HCT116 (cell line): ENCODE measurements at regions not wholly inside any gene's neighbourhood (a gene's known extent, or its start where the extent isn't known, plus 50 kb on each side); places are given as distances from the start of the nearest gene placed in this dataset.

Source experiments
- ATAC-seq: fragments of 200-7000 bp; cut with Tn5 transposase; 2 replicates; pipeline ENCODE4 v1.9.1; 2020; ENCODE audit warnings: mild to moderate bottlenecking, moderate library complexity
- BruUV-seq: library from RNA; stranded (reverse); fragments of 400-500 nt; replicated peaks from 2 replicates; lab custom pipeline; 2021; lab: Mats Ljungman, UMichigan
- CTCF ChIA-PET: fragments of 300-600 bp; sonication (Branson Sonifier 250); formaldehyde crosslinking; loops from one replicate; lab custom pipeline; 2021; ENCODE audit warnings: antibody characterized with exemption; lab: Charles Lee
- POLR2A ChIA-PET: fragments of 300-600, 350-600 bp; sonication (Branson Sonifier 250); formaldehyde crosslinking; loops from one replicate; lab custom pipeline; 2021; ENCODE audit warnings: antibody characterized with exemption; lab: Charles Lee
- RAD21 ChIA-PET, 2 experiments: fragments of 300-600 bp; sonication (Branson Sonifier 250); formaldehyde crosslinking; loops; one replicate each; lab custom pipeline; 2023; ENCODE audit warnings: low total read pairs in 2 of 2; ENCODE audit not compliant: uncharacterized antibody in 2 of 2, unreplicated experiment in 2 of 2, low non-redundant PET in 1 of 2; lab: Charles Lee
- DNase-seq: peaks from one replicate; pipeline ENCODE4 v3.0.0-alpha.2; 2010; ENCODE audit warnings: low read depth, low spot score
- H2AFZ ChIP-seq: fragments of 200-600 bp; shearing (Covaris generic), sonication (generic); 2 replicates; pipeline ENCODE4 v1.6.1; 2017; ENCODE audit warnings: low read depth, mixed run types, mixed read lengths, antibody characterized with exemption, low read length; ENCODE audit not compliant: poor library complexity, severe bottlenecking
- H3K27ac ChIP-seq: 2 replicates; pipeline ENCODE4 v1.5.1; 2012; ENCODE audit warnings: low read depth, low read length
- H3K27me3 ChIP-seq: fragments of 200-600 bp; sonication (generic); 2 replicates; pipeline ENCODE4 v1.6.1; 2016; ENCODE audit warnings: mixed run types, low read length, mixed read lengths; ENCODE audit not compliant: insufficient read depth
- H3K36me3 ChIP-seq, 2 experiments: fragments of 200-500 bp in 1 of 2; fragments of 200-600 bp in 1 of 2; sonication (Bioruptor generic) in 1 of 2; sonication (generic) in 1 of 2; 2 replicates each; pipeline versions ENCODE4 v1.5.1 to v1.6.1; 2014 to 2016; ENCODE audit warnings: low read length in 2 of 2, inconsistent platforms in 1 of 2, mixed read lengths in 1 of 2, mixed run types in 1 of 2; ENCODE audit not compliant: insufficient read depth in 2 of 2, control insufficient read depth in 1 of 2
- H3K4me1 ChIP-seq, 2 experiments: fragments of 200-600 bp in 1 of 2; sonication (generic) in 1 of 2; 2 replicates each; pipeline versions ENCODE4 v1.5.1 to v1.6.1; 2012 to 2017; ENCODE audit warnings: low read length in 2 of 2, inconsistent platforms in 1 of 2, mild to moderate bottlenecking in 1 of 2, mixed read lengths in 1 of 2, mixed run types in 1 of 2, moderate library complexity in 1 of 2; ENCODE audit not compliant: insufficient read depth in 2 of 2, control insufficient read depth in 1 of 2
- H3K4me2 ChIP-seq: fragments of 200-600 bp; sonication (generic); 2 replicates; pipeline ENCODE4 v1.6.1; 2017; ENCODE audit warnings: mixed run types, low read length, mixed read lengths
- H3K4me3 ChIP-seq, 2 experiments: fragments of 200-600 bp in 1 of 2; sonication (generic) in 1 of 2; replicated peaks in 1 of 2; 2 replicates each; pipeline ENCODE4 v1.5.1; 2011 to 2016; ENCODE audit warnings: low read length in 2 of 2, control low read depth in 1 of 2, low read depth in 1 of 2, mild to moderate bottlenecking in 1 of 2, mixed read lengths in 1 of 2, mixed run types in 1 of 2
- H3K79me2 ChIP-seq: fragments of 200-600 bp; sonication (generic); 2 replicates; pipeline ENCODE4 v1.6.1; 2017; ENCODE audit warnings: mild to moderate bottlenecking, mixed run types, low read length, moderate library complexity, mixed read lengths; ENCODE audit not compliant: insufficient read depth
- H3K9ac ChIP-seq: fragments of 200-600 bp; sonication (generic); 2 replicates; pipeline ENCODE4 v1.6.1; 2016; ENCODE audit warnings: low read length, mixed read lengths
- H3K9me2 ChIP-seq: fragments of 200-600 bp; sonication (generic), shearing (Covaris generic); 2 replicates; pipeline ENCODE4 v1.6.1; 2017; ENCODE audit warnings: mixed run types, mild to moderate bottlenecking, moderate library complexity; ENCODE audit not compliant: insufficient read depth
- H3K9me3 ChIP-seq, 2 experiments: fragments of 200-500 bp in 1 of 2; fragments of 200-600 bp in 1 of 2; sonication (Bioruptor generic) in 1 of 2; sonication (generic) in 1 of 2; 2 replicates each; pipeline ENCODE4 v1.6.1; 2014 to 2017; ENCODE audit warnings: low read length in 2 of 2, mixed read lengths in 2 of 2, inconsistent platforms in 1 of 2, low read depth in 1 of 2, mild to moderate bottlenecking in 1 of 2, mixed run types in 1 of 2, moderate library complexity in 1 of 2; ENCODE audit not compliant: control insufficient read depth in 1 of 2, insufficient read depth in 1 of 2
- H4K20me1 ChIP-seq: fragments of 200-600 bp; sonication (generic), shearing (Covaris generic); 2 replicates; pipeline ENCODE4 v1.6.1; 2017; ENCODE audit warnings: mixed run types, mild to moderate bottlenecking, moderate library complexity; ENCODE audit not compliant: insufficient read depth
- CEBPB ChIP-seq: IDR thresholded peaks from 2 replicates; pipeline ENCODE4 v1.6.1; 2012; ENCODE audit warnings: low read depth
- EGR1 ChIP-seq: IDR thresholded peaks from 2 replicates; pipeline ENCODE4 v1.6.1; 2012; ENCODE audit warnings: low read depth
- ELF1 ChIP-seq: IDR thresholded peaks from 2 replicates; pipeline ENCODE4 v1.6.1; 2012; ENCODE audit warnings: low read depth, borderline replicate concordance
- POLR2AphosphoS5 ChIP-seq: IDR thresholded peaks from 2 replicates; pipeline ENCODE4 v1.6.1; 2011; ENCODE audit warnings: mild to moderate bottlenecking, low read depth, low read length, moderate library complexity
- RAD21 ChIP-seq: IDR thresholded peaks from 2 replicates; pipeline ENCODE4 v1.6.1; 2012; ENCODE audit warnings: low read depth, mild to moderate bottlenecking
- SIN3A ChIP-seq: IDR thresholded peaks from 2 replicates; pipeline ENCODE4 v1.6.1; 2012; ENCODE audit warnings: low read depth
- SP1 ChIP-seq: IDR thresholded peaks from 2 replicates; pipeline ENCODE4 v1.6.1; 2012; ENCODE audit warnings: low read depth
- SRF ChIP-seq: IDR thresholded peaks from 2 replicates; pipeline ENCODE4 v1.6.1; 2012; ENCODE audit warnings: low read depth
- TCF7L2 ChIP-seq: IDR thresholded peaks from 2 replicates; pipeline ENCODE4 v1.7.0; 2011; ENCODE audit warnings: borderline replicate concordance, inconsistent platforms; ENCODE audit not compliant: insufficient read depth, insufficient read length; ENCODE audit errors: extremely low read depth
- YY1 ChIP-seq: IDR thresholded peaks from 2 replicates; pipeline ENCODE4 v1.6.1; 2011; ENCODE audit warnings: low read length, low read depth, moderate library complexity, mild to moderate bottlenecking; ENCODE audit not compliant: insufficient replicate concordance; ENCODE audit errors: extremely low read depth
- ZFX ChIP-seq: fragments of 450-650 bp; IDR thresholded peaks from 2 replicates; pipeline ENCODE4 v1.6.1; 2017
- ZNF274 ChIP-seq: fragments of 200-500 bp; sonication (Bioruptor generic); IDR thresholded peaks from 2 replicates; pipeline ENCODE4 v1.6.1; 2014; ENCODE audit warnings: mild to moderate bottlenecking, low read depth, low read length, inconsistent platforms
- intact Hi-C: fragments of 100-400 bp; cut with micrococcal nuclease; formaldehyde crosslinking; loops from 2 replicates; pipeline ENCODE4 v1.10.0; 2022
- TF ChIP-seq, protein P1 (sequence below): IDR thresholded peaks from 2 replicates; pipeline ENCODE4 v1.6.1; 2012
- TF ChIP-seq, protein P2 (sequence below), 3 experiments: fragments of 200-600 bp in 1 of 3; sonication (generic) in 1 of 3; IDR thresholded peaks in 2 of 3; conservative IDR thresholded peaks in 1 of 3; 2 replicates each; pipeline ENCODE4 v1.5.1; 2012 to 2017; ENCODE audit warnings: low read depth in 2 of 3, low read length in 2 of 3, antibody characterized with exemption in 1 of 3, borderline replicate concordance in 1 of 3, control low read depth in 1 of 3, mild to moderate bottlenecking in 1 of 3, mixed read lengths in 1 of 3, mixed run types in 1 of 3, moderate library complexity in 1 of 3; ENCODE audit not compliant: insufficient read depth in 1 of 3
- TF ChIP-seq, protein P3 (sequence below): IDR thresholded peaks from 2 replicates; pipeline ENCODE4 v1.6.1; 2012; ENCODE audit warnings: low read depth
- TF ChIP-seq, protein P4 (sequence below): IDR thresholded peaks from 2 replicates; pipeline ENCODE4 v1.6.1; 2011; ENCODE audit warnings: mild to moderate bottlenecking, low read length, moderate library complexity; ENCODE audit not compliant: insufficient replicate concordance; ENCODE audit errors: extremely low read depth

DNA sequence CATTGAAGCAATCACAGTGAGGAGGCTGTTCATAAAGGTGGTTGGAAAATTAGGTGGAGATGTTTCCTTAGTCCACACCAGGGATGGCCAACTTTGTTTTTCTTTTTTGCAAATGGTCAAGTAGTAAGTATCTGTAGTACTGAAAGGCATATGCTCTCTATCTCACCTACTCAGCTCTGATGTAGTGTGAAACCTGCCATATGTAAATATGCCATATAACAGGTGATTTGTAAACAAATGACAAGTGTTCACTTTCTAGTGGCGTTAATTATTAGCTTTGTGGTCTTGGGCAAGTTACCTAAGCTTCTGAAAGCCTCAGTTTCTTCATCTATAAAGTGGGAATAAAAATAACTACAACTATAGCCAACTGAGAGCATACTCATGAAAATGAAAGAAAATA, 421.4 kb upstream of the LCORL start:
- no TSS peak for BruUV-seq
- H3K4me3 ChIP-seq = no peak overlapping the region
- DNase-seq (no peak), ATAC-seq (no peak)
- H3K36me3 ChIP-seq = no peaks in the 10 kb centered on the region
- H3K27me3 ChIP-seq = no peaks in the 10 kb centered on the region
- no peaks in the 10 kb centered on the region for H3K9me2 ChIP-seq
- no peak overlapping the region for H3K27ac ChIP-seq
- no peak overlapping the region for H2AFZ ChIP-seq
- no peak overlapping the region for H3K4me2 ChIP-seq
- 0 out of 4 replicates have a peak, but pooled peaks cover 0 to 3% of the 10 kb centered on the region in 2 experiments for H3K9me3 ChIP-seq
- TF ChIP-seq POLR2AphosphoS5 = no peak
- TF ChIP-seq, protein P1, sequence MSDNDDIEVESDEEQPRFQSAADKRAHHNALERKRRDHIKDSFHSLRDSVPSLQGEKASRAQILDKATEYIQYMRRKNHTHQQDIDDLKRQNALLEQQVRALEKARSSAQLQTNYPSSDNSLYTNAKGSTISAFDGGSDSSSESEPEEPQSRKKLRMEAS = no peak
- no peak for TF ChIP-seq TCF7L2
- TF ChIP-seq, protein P2, sequence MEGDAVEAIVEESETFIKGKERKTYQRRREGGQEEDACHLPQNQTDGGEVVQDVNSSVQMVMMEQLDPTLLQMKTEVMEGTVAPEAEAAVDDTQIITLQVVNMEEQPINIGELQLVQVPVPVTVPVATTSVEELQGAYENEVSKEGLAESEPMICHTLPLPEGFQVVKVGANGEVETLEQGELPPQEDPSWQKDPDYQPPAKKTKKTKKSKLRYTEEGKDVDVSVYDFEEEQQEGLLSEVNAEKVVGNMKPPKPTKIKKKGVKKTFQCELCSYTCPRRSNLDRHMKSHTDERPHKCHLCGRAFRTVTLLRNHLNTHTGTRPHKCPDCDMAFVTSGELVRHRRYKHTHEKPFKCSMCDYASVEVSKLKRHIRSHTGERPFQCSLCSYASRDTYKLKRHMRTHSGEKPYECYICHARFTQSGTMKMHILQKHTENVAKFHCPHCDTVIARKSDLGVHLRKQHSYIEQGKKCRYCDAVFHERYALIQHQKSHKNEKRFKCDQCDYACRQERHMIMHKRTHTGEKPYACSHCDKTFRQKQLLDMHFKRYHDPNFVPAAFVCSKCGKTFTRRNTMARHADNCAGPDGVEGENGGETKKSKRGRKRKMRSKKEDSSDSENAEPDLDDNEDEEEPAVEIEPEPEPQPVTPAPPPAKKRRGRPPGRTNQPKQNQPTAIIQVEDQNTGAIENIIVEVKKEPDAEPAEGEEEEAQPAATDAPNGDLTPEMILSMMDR (IDR thresholded peaks at IDR 0.05 in 2 of 3, conservative IDR thresholded peaks at IDR 0.05 in 1 of 3; ENCODE audit: borderline replicate concordance in 1 of 3, insufficient read depth in 1 of 3, low read depth in 2 of 3, low read length in 2 of 3) = no peak
- no peak for TF ChIP-seq CEBPB
- no peak for TF ChIP-seq SRF
- TF ChIP-seq ZFX = no peak
- TF ChIP-seq, protein P3, sequence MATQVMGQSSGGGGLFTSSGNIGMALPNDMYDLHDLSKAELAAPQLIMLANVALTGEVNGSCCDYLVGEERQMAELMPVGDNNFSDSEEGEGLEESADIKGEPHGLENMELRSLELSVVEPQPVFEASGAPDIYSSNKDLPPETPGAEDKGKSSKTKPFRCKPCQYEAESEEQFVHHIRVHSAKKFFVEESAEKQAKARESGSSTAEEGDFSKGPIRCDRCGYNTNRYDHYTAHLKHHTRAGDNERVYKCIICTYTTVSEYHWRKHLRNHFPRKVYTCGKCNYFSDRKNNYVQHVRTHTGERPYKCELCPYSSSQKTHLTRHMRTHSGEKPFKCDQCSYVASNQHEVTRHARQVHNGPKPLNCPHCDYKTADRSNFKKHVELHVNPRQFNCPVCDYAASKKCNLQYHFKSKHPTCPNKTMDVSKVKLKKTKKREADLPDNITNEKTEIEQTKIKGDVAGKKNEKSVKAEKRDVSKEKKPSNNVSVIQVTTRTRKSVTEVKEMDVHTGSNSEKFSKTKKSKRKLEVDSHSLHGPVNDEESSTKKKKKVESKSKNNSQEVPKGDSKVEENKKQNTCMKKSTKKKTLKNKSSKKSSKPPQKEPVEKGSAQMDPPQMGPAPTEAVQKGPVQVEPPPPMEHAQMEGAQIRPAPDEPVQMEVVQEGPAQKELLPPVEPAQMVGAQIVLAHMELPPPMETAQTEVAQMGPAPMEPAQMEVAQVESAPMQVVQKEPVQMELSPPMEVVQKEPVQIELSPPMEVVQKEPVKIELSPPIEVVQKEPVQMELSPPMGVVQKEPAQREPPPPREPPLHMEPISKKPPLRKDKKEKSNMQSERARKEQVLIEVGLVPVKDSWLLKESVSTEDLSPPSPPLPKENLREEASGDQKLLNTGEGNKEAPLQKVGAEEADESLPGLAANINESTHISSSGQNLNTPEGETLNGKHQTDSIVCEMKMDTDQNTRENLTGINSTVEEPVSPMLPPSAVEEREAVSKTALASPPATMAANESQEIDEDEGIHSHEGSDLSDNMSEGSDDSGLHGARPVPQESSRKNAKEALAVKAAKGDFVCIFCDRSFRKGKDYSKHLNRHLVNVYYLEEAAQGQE = no peak
- TF ChIP-seq ZNF274 = no peak
- no peak for TF ChIP-seq RAD21
- TF ChIP-seq, protein P4, sequence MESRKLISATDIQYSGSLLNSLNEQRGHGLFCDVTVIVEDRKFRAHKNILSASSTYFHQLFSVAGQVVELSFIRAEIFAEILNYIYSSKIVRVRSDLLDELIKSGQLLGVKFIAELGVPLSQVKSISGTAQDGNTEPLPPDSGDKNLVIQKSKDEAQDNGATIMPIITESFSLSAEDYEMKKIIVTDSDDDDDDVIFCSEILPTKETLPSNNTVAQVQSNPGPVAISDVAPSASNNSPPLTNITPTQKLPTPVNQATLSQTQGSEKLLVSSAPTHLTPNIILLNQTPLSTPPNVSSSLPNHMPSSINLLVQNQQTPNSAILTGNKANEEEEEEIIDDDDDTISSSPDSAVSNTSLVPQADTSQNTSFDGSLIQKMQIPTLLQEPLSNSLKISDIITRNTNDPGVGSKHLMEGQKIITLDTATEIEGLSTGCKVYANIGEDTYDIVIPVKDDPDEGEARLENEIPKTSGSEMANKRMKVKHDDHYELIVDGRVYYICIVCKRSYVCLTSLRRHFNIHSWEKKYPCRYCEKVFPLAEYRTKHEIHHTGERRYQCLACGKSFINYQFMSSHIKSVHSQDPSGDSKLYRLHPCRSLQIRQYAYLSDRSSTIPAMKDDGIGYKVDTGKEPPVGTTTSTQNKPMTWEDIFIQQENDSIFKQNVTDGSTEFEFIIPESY = no peak
- no peak for TF ChIP-seq SIN3A
- no peak for TF ChIP-seq ELF1
- no peak for TF ChIP-seq SP1
- no peak for TF ChIP-seq EGR1
- no peak for TF ChIP-seq YY1
- ChIA-PET POLR2A (no interaction called here), RAD21 (no interaction called here), CTCF (no interaction called here)
- no peaks in the 10 kb centered on the region for H3K4me1 ChIP-seq
- no peak overlapping the region for H3K9ac ChIP-seq
- no peaks in the 10 kb centered on the region for H3K79me2 ChIP-seq
- intact Hi-C loops = no loop called here
- no peaks in the 10 kb centered on the region for H4K20me1 ChIP-seq
